ENCODE measurements at regions not wholly inside any gene's neighbourhood (a gene's known extent, or its start where the extent isn't known, plus 50 kb on each side); places are given as distances from the start of the nearest gene placed in this dataset.

GRCh38 chr16:86865851-86866662, 287.7 kb downstream of the FOXL1 start:
- H3K36me3 Mint-ChIP-seq = no peaks in the 10 kb centered on the region
- WGBS (ENCODE audit: insufficient coverage) = 69% methylated on average over 23 of the region's 23 CpGs
- H3K27me3 Mint-ChIP-seq (ENCODE audit: low read depth in 2 of 2) = peaks cover 0 to 4% of the 10 kb centered on the region in 2 donors
- Histone ChIP-seq H3K4me1 (ENCODE audit: control insufficient read depth, insufficient read depth, low read length) (no peaks in the 10 kb centered on the region), H3K27ac (ENCODE audit: low read length) (no peak overlapping the region), H3K27me3 (ENCODE audit: control insufficient read depth, insufficient read depth, low read length) (no peaks in the 10 kb centered on the region), H3K4me3 (ENCODE audit: low read length) (no peak overlapping the region), H3K36me3 (ENCODE audit: control insufficient read depth, insufficient read depth, low read length) (no peaks in the 10 kb centered on the region), H3K9me3 (ENCODE audit: control insufficient read depth, insufficient read depth, low read length) (no peaks in the 10 kb centered on the region)
- no peak overlapping the region for H3K27ac Mint-ChIP-seq
- H3K4me3 Mint-ChIP-seq = no peak overlapping the region
- no peaks in the 10 kb centered on the region for H3K4me1 Mint-ChIP-seq
- no peak for TF ChIP-seq CTCF (IDR thresholded peaks at IDR 0.05)
- no peaks in the 10 kb centered on the region for H3K9me3 Mint-ChIP-seq
- DNase-seq (no peak), ATAC-seq (no peak)
- intact Hi-C loops (cut with micrococcal nuclease) = no loop called here

GRCh38 chr16:86866986-86867722, 288.8 kb downstream of the FOXL1 start:
- intact Hi-C loops (cut with micrococcal nuclease) = no loop called here
- H3K4me3 ChIP-seq (ENCODE audit: low read length) = no peak overlapping the region
- no peaks in the 10 kb centered on the region for H3K4me1 Mint-ChIP-seq
- no peaks in the 10 kb centered on the region for H3K27me3 ChIP-seq (ENCODE audit: control insufficient read depth, insufficient read depth, low read length)
- DNase-seq = no peak
- H3K27ac Mint-ChIP-seq = no peak overlapping the region
- H3K4me3 Mint-ChIP-seq = no peak overlapping the region
- H3K36me3 Mint-ChIP-seq = no peaks in the 10 kb centered on the region
- no peaks in the 10 kb centered on the region for H3K9me3 Mint-ChIP-seq
- no peak for TF ChIP-seq CTCF (IDR thresholded peaks at IDR 0.05)
- no peaks in the 10 kb centered on the region for H3K4me1 ChIP-seq (ENCODE audit: control insufficient read depth, insufficient read depth, low read length)
- WGBS (ENCODE audit: insufficient coverage) = 90% methylated on average over 6 of the region's 6 CpGs
- no peak overlapping the region for H3K27ac ChIP-seq (ENCODE audit: low read length)
- no peaks in the 10 kb centered on the region for H3K9me3 ChIP-seq (ENCODE audit: control insufficient read depth, insufficient read depth, low read length)
- H3K27me3 Mint-ChIP-seq (ENCODE audit: low read depth in 2 of 2) = peaks cover 0 to 4% of the 10 kb centered on the region in 2 donors
- no peak for ATAC-seq
- H3K36me3 ChIP-seq (ENCODE audit: control insufficient read depth, insufficient read depth, low read length) = no peaks in the 10 kb centered on the region

- TF ChIP-seq CTCF (IDR thresholded peaks at IDR 0.05) = no peak
- Histone ChIP-seq H3K4me1 (ENCODE audit: control insufficient read depth, insufficient read depth, low read length) (no peaks in the 10 kb centered on the region), H3K27ac (ENCODE audit: low read length) (no peak overlapping the region), H3K36me3 (ENCODE audit: control insufficient read depth, insufficient read depth, low read length) (no peaks in the 10 kb centered on the region), H3K27me3 (ENCODE audit: control insufficient read depth, insufficient read depth, low read length) (no peaks in the 10 kb centered on the region), H3K9me3 (ENCODE audit: control insufficient read depth, insufficient read depth, low read length) (no peaks in the 10 kb centered on the region), H3K4me3 (ENCODE audit: low read length) (no peak overlapping the region)
- intact Hi-C loops (cut with micrococcal nuclease) = no loop called here
- no peak for ATAC-seq
- Mint-ChIP-seq H3K27me3 (ENCODE audit: low read depth in 2 of 2) (peaks cover 0 to 4% of the 10 kb centered on the region in 2 donors), H3K4me3 (no peak overlapping the region), H3K27ac (no peak overlapping the region), H3K9me3 (no peaks in the 10 kb centered on the region), H3K36me3 (no peaks in the 10 kb centered on the region), H3K4me1 (no peaks in the 10 kb centered on the region)
- 91% methylated on average over 9 of the region's 12 CpGs for WGBS (ENCODE audit: insufficient coverage)
- DNase-seq = no peak
These were observed 289.7 kb downstream of the FOXL1 start for GRCh38 chr16:86868070-86868469.

All from natural killer cell (primary cell).